B cell (primary cell): ENCODE measurements at regions not wholly inside any gene's neighbourhood (a gene's known extent, or its start where the extent isn't known, plus 50 kb on each side); places are given as distances from the start of the nearest gene placed in this dataset.

ENCODE experiments used
- ATAC-seq: fragments of 200-7000 bp; cut with Tn5 transposase; one replicate; pipeline ENCODE4 v1.10.0; 2021; ENCODE audit warnings: low read depth, mild to moderate bottlenecking, moderate number of reproducible peaks, moderate library complexity
- CTCF ChIA-PET: fragments of 350-600 bp; sonication (Branson Sonifier 250); formaldehyde crosslinking; loops from one replicate; lab custom pipeline; 2021; ENCODE audit warnings: antibody characterized with exemption, inconsistent platforms; lab: Charles Lee
- POLR2A ChIA-PET: fragments of 350-600 bp; sonication (Branson Sonifier 250); formaldehyde crosslinking; loops from one replicate; lab custom pipeline; 2021; ENCODE audit warnings: antibody characterized with exemption; lab: Charles Lee
- DNase-seq: peaks from one replicate; pipeline ENCODE4 v3.0.0; 2013
- H2AFZ ChIP-seq: 2 replicates; pipeline ENCODE4 v1.6.1; 2012; ENCODE audit warnings: mild to moderate bottlenecking, low read depth, low read length; ENCODE audit not compliant: insufficient read depth, poor library complexity, severe bottlenecking
- H3K27ac ChIP-seq, 2 donors: 1 replicate in 1 of 2; 2 replicates in 1 of 2; pipeline ENCODE4 v1.5.1; 2012 to 2013; ENCODE audit warnings: low read length in 2 of 2, mild to moderate bottlenecking in 2 of 2, moderate library complexity in 1 of 2
- H3K27me3 ChIP-seq, 4 experiments: fragments of 200-600 bp in 1 of 4; sonication (generic) in 1 of 4; replicated peaks in 1 of 4; 1 replicate in 2 of 4; 2 replicates in 2 of 4; pipeline versions ENCODE4 v1.6.1 to v1.7.0; 2013 to 2016; ENCODE audit warnings: low read length in 3 of 4, mild to moderate bottlenecking in 2 of 4, mixed read lengths in 1 of 4, moderate library complexity in 1 of 4; ENCODE audit not compliant: insufficient read depth in 4 of 4, control insufficient read depth in 3 of 4; ENCODE audit errors: control extremely low read depth in 1 of 4
- H3K36me3 ChIP-seq, 2 experiments: replicated peaks in 1 of 2; 1 replicate in 1 of 2; 2 replicates in 1 of 2; pipeline versions ENCODE4 v1.6.1 to v1.7.1; 2013; ENCODE audit warnings: low read length in 1 of 2; ENCODE audit not compliant: insufficient read depth in 2 of 2, control insufficient read depth in 1 of 2; ENCODE audit errors: control extremely low read depth in 1 of 2, extremely low read depth in 1 of 2
- H3K4me1 ChIP-seq, 2 donors: fragments of 200-600 bp in 1 of 2; sonication (generic) in 1 of 2; 1 replicate in 1 of 2; 2 replicates in 1 of 2; pipeline versions ENCODE4 v1.5.1 to v1.6.1; 2013 to 2017; ENCODE audit warnings: low read length in 2 of 2; ENCODE audit not compliant: control insufficient read depth in 2 of 2, insufficient read depth in 2 of 2
- H3K4me2 ChIP-seq: replicated peaks from 2 replicates; pipeline ENCODE3; 2012; ENCODE audit warnings: mild to moderate bottlenecking, low read depth, low read length; ENCODE audit not compliant: poor library complexity, severe bottlenecking
- H3K4me3 ChIP-seq, 5 experiments: fragments of 200-600 bp in 1 of 5; sonication (generic) in 1 of 5; 1 replicate in 3 of 5; 2 replicates in 2 of 5; pipeline versions ENCODE4 v1.5.1 to v1.7.0; 2011 to 2016; ENCODE audit warnings: low read length in 4 of 5, mild to moderate bottlenecking in 4 of 5, low read depth in 2 of 5, control low read depth in 1 of 5, moderate library complexity in 1 of 5; ENCODE audit not compliant: insufficient read depth in 1 of 5; ENCODE audit errors: control extremely low read depth in 1 of 5, extremely low read depth in 1 of 5
- H3K79me2 ChIP-seq: fragments of 200-600 bp; sonication (generic); one replicate; pipeline ENCODE4 v1.6.0; 2016; ENCODE audit warnings: low read length; ENCODE audit not compliant: control insufficient read depth, insufficient read depth
- H3K9ac ChIP-seq: fragments of 200-600 bp; sonication (generic); 2 replicates; pipeline ENCODE4 v1.6.1; 2017; ENCODE audit warnings: mild to moderate bottlenecking, low read length, moderate library complexity
- H3K9me3 ChIP-seq, 3 donors: one replicate each; pipeline versions ENCODE4 v1.6.1 to v1.7.1; 2013; ENCODE audit warnings: low read length in 2 of 3; ENCODE audit not compliant: control insufficient read depth in 2 of 3, insufficient read depth in 1 of 3; ENCODE audit errors: control extremely low read depth in 1 of 3
- H4K20me1 ChIP-seq: 2 replicates; pipeline ENCODE4 v1.6.0; 2012; ENCODE audit warnings: mild to moderate bottlenecking, low read length; ENCODE audit not compliant: insufficient read depth, control insufficient read depth, poor library complexity, severe bottlenecking
- H3K27ac Mint-ChIP-seq: one replicate; pipeline ENCODE4 v1.8.0; 2021; ENCODE audit warnings: mixed read lengths
- H3K27me3 Mint-ChIP-seq: one replicate; pipeline ENCODE4 v1.8.0; 2021; ENCODE audit warnings: mixed read lengths
- H3K4me1 Mint-ChIP-seq: one replicate; pipeline ENCODE4 v1.8.0; 2021; ENCODE audit warnings: mixed read lengths
- H3K4me3 Mint-ChIP-seq: one replicate; pipeline ENCODE4 v1.8.0; 2021; ENCODE audit warnings: mixed read lengths
- H3K9me3 Mint-ChIP-seq: one replicate; pipeline ENCODE4 v1.8.0; 2022; ENCODE audit warnings: mixed read lengths; ENCODE audit not compliant: insufficient read depth
- EZH2 ChIP-seq: IDR thresholded peaks from 2 replicates; pipeline ENCODE4 v1.6.1; 2012; ENCODE audit warnings: borderline replicate concordance, low read depth, mild to moderate bottlenecking, moderate library complexity, low read length; ENCODE audit not compliant: insufficient read depth, poor library complexity, severe bottlenecking
- WGBS: methylation state at CpG from one replicate; pipeline ENCODE4 v1.1.5; 2013; ENCODE audit warnings: missing lambda C conversion rate; ENCODE audit not compliant: insufficient coverage; 5-methylcytosine and 5-hydroxymethylcytosine counted together
- intact Hi-C: fragments of 100-400 bp; cut with micrococcal nuclease; formaldehyde crosslinking; loops from one replicate; pipeline ENCODE4 v1.10.0; 2022
- TF ChIP-seq, protein P1 (sequence below): fragments of 200-600 bp; IDR thresholded peaks from one replicate; pipeline ENCODE4 v1.8.0; 2022; ENCODE audit warnings: antibody characterized with exemption, mild to moderate bottlenecking

DNA sequence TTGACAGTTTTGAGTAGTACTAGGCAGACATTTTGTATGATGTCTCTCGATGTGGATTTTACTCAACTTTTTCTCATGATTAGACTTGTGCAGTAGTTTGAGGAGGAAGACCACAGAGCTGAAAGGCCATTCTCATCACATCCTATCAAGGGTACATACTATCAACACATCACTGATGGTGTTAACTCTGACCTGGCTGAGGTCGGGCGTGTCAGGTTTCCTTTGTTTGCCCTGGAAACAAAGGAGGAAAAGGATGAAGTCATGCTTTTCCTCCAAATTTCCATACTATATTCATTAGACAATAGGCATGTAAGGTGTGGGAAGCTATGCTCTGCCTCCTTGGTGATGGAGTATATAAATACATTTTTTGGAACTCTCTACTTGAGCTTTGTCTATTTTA lies 211.1 kb downstream of the DSEL start:
- H3K9ac ChIP-seq = no peak overlapping the region
- CTCF ChIA-PET = no interaction called here
- H3K36me3 ChIP-seq = no peaks in the 10 kb centered on the region
- no peak overlapping the region for H3K27ac ChIP-seq
- H3K4me1 ChIP-seq = no peaks in the 10 kb centered on the region
- Mint-ChIP-seq H3K4me3 (no peak overlapping the region), H3K4me1 (no peaks in the 10 kb centered on the region), H3K27me3 (no peaks in the 10 kb centered on the region), H3K9me3 (peaks cover 6% of the 10 kb centered on the region), H3K27ac (no peak overlapping the region)
- H4K20me1 ChIP-seq = no peaks in the 10 kb centered on the region
- no peak overlapping the region for H3K4me2 ChIP-seq
- POLR2A ChIA-PET = no interaction called here
- no peaks in the 10 kb centered on the region for H3K79me2 ChIP-seq
- H3K4me3 ChIP-seq = no peak overlapping the region
- intact Hi-C loops = no loop called here
- DNase-seq = no peak
- no peak for ATAC-seq
- no peak overlapping the region for H2AFZ ChIP-seq
- peaks cover under 1 to 11% (median 8%) of the 10 kb centered on the region in 3 donors for H3K9me3 ChIP-seq
- no CpG with 5 or more reads among the region's 3 CpGs for WGBS
- TF ChIP-seq, protein P1, sequence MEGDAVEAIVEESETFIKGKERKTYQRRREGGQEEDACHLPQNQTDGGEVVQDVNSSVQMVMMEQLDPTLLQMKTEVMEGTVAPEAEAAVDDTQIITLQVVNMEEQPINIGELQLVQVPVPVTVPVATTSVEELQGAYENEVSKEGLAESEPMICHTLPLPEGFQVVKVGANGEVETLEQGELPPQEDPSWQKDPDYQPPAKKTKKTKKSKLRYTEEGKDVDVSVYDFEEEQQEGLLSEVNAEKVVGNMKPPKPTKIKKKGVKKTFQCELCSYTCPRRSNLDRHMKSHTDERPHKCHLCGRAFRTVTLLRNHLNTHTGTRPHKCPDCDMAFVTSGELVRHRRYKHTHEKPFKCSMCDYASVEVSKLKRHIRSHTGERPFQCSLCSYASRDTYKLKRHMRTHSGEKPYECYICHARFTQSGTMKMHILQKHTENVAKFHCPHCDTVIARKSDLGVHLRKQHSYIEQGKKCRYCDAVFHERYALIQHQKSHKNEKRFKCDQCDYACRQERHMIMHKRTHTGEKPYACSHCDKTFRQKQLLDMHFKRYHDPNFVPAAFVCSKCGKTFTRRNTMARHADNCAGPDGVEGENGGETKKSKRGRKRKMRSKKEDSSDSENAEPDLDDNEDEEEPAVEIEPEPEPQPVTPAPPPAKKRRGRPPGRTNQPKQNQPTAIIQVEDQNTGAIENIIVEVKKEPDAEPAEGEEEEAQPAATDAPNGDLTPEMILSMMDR = no peak
- TF ChIP-seq EZH2 = no peak
- no peaks in the 10 kb centered on the region for H3K27me3 ChIP-seq

DNA sequence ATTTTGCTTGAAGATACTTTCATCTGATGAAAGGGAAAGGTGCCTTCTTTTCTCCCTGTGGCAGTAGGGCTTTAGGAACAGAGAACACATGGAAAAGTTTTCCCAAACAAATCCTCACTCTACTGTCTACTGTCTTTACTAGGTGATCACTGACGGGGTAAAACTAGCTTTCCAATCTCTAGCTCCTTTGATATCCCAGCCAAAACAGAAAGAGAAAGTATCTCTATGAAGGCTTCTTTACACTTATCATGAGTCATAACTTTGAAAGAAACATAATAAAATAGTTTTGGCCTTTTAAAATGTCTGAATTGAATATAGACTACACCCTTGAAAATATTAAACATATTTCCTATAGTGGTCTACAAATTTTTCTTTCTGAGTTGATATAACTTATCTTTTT lies 214.5 kb downstream of the DSEL start:
- H3K27ac ChIP-seq = no peak overlapping the region
- no peak overlapping the region for H3K4me3 ChIP-seq
- no peaks in the 10 kb centered on the region for H3K27me3 ChIP-seq
- no peak for TF ChIP-seq EZH2
- TF ChIP-seq, protein P1 = no peak
- no peak overlapping the region for H3K4me2 ChIP-seq
- no peak overlapping the region for H3K9ac ChIP-seq
- H3K36me3 ChIP-seq = no peaks in the 10 kb centered on the region
- Mint-ChIP-seq H3K27ac (no peak overlapping the region), H3K4me3 (no peak overlapping the region), H3K9me3 (peaks cover 7% of the 10 kb centered on the region), H3K4me1 (no peaks in the 10 kb centered on the region), H3K27me3 (no peaks in the 10 kb centered on the region)
- no peak overlapping the region for H2AFZ ChIP-seq
- no peak for DNase-seq
- intact Hi-C loops = no loop called here
- H3K9me3 ChIP-seq = peaks cover 2 to 24% (median 18%) of the 10 kb centered on the region in 3 donors
- H4K20me1 ChIP-seq = no peaks in the 10 kb centered on the region
- ATAC-seq = no peak
- WGBS = no CpG with 5 or more reads among the region's 1 CpG
- H3K4me1 ChIP-seq = no peaks in the 10 kb centered on the region
- CTCF ChIA-PET = no interaction called here
- POLR2A ChIA-PET = no interaction called here
- no peaks in the 10 kb centered on the region for H3K79me2 ChIP-seq
